Suppressor macrophage treated with lipopolysaccharide for 1 hour (primary cell): ENCODE measurements at regions not wholly inside any gene's neighbourhood (a gene's known extent, or its start where the extent isn't known, plus 50 kb on each side); places are given as distances from the start of the nearest gene placed in this dataset.

Source experiments
- DNase-seq, 3 donors: peaks; one replicate each; pipeline ENCODE4 v3.0.0-alpha.2; 2020 to 2022

DNA sequence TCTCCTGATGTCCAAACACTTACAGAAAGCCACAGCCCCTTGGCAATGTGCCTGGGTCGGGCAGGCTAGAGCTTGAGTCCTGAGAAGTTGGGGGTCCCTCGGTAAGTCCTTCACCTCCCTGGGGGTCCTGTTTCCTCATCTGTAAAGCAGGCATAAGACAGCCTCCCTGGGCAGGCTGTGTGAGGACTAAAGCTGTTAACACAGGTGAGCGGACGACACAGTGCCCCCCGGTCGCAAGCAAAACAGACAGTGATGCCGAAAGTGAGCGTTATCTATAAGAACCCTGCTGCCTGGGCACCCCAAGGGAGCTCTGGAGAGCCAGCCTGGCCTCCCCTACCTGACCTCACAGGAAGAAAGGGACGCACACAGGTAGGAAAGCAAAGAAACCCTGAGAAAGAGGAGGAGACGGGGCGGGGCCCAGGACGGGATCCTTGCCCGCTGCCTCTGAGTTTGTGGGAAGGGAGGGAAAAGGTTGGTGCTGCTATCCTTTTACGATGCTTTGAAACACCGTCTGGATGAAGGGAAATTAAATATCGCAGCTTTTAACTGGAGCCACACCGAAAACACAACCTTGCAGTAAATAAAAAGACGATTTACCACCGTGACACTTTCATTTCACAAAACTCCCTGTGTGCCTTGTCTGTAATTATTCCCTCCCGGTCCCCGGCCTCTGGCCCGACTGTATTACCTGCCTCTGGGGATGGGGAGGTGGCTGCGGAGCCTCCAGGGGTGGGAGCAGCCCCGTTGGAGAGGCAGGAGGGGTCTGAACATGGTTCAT, 67.1 kb downstream of the ENGASE start:
- DNase-seq, result no peak

DNA sequence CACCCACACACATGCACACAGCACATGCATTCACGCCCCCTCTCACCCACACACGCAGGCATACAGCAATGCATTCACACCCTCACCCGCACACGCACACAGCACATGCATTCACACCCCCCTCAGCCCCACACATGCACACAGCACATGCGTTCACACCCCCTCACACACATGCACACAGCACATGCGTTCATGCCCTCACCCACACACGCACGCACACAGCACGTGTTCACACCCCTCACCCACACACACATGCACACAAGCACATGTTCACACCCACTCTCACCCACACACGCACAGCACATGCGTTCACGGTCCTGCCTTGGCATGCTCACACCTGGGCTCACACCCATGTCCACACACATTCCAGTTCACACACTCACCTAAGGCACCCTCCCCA, 64.2 kb downstream of the ENGASE start:
- no peak for DNase-seq

DNA sequence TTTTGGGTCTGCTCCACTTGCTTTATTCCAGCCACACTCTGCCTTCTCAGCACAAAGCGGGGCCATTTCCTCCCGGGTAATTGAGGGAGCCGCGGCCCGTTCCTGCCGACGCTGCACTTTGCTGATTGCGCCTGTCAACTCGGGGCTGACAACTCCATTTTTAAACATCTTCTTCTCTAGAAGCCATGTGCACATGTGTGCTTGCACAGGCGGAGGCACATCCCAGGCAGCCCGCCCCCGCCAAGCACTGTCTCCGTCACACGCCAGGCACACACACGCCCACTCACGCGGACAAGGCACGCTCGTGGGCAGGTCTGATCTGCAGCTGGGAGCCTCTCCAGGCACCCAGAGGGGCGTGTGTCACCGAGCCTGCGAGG, 63.2 kb downstream of the ENGASE start:
- no peak for DNase-seq

DNA sequence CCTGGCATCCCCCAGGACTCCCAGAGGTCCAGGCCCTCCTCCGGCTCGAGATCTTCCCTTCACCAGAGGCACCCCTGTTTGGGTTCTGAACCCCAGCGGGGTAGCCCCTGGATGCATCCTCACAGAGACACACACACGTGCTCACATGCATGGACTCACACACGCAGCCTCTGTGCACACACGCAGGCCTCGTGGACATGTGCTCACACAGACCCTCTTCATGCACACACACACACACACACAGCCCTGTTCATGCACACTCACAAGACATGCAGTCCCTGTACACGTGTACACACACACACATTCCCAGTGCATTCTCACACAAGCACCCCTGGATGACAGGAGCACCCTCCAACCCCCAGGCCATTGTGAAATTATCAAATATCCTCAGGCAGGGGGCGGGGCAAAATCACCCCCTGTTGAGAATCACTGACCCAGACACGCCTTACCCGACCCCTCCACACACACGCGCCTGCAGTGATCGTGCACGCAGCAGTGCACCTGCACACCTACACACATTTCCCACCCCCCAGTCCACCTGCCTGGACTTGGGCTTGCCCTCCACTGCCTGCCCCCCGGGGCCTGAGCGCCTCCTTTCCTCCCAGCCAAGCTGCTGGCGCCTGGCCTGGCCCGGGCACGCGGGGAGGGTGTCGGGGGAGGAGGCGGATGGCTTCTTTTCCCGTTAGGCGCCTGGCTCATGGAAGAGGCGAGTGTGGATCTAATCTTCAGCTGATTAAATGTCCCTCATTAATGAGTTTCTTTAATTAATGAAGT, 62.6 kb downstream of the ENGASE start:
- no peak for DNase-seq

DNA sequence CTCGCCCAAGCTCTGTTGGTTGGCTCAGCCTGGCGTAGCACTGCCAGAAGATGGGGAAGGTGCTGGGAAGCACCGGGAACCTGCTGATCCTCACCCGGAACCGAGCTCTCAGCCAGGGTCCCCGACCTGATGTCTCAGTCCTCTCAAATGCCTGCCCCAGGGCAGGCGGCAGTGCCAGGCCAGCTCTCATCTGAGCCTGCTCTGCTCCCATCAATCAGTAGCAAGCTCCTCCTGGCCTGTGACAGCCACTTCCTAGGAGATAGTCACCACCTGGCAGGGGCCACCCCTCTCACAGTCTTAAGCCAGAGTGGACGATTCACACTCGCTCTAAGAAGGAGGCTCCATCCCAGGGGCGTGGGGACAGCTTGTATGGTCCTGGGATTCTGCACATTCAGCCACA, 62.0 kb downstream of the ENGASE start:
- no peak for DNase-seq
